NCI-H510A treated with DMSO at 0.1 percent for 48 hours (cell line): ENCODE measurements at regions not wholly inside any gene's neighbourhood (a gene's known extent, or its start where the extent isn't known, plus 50 kb on each side); places are given as distances from the start of the nearest gene placed in this dataset.
"Not testable (repeated sequence)": the region's sequence is repeated elsewhere in the genome, so short reads cannot be mapped to it uniquely, and the experiment has no call there.

Experiments used
- DNase-seq: peaks from one replicate; lab custom pipeline; 2025; lab: John Stamatoyannopoulos, UW

DNA sequence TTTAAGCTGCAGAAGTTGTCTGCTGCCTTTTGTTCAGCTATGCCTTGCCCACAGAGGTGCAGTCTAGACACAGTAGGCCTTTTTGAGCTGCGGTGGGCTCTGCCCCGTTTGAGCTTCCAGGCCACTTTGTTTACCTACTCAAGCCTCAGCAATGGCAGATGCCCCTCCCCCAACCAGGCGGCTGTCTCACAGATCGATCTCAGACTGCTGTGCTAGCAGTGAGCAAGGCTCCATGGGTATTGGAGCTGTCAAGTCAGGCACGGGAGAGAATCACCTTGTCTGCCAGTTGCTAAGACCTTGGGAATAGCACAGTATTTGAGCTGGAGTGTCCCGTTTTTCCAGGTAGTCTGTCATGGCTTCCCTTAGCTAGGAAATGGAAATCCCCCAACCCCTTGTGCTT is 587.8 kb upstream of the CLINT1 start:
- not testable (repeated sequence) for DNase-seq

DNA sequence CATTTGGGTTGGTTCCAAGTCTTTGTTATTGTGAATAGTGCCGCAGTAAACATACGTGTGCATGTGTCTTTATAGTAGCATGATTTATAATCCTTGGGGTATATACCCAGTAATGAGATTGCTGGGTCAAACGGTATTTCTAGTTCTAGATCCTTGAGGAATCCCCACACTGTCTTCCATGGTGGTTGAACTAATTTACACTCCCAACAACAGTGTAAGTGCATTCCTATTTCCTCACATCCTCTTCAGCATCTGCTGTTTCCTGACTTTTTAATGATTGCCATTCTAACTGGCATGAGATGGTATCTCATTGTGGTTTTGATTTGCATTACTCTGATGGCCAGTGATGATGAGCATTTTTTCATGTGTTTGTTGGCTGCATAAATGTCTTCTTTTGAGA is 580.3 kb upstream of the CLINT1 start:
- DNase-seq: not testable (repeated sequence)

DNA sequence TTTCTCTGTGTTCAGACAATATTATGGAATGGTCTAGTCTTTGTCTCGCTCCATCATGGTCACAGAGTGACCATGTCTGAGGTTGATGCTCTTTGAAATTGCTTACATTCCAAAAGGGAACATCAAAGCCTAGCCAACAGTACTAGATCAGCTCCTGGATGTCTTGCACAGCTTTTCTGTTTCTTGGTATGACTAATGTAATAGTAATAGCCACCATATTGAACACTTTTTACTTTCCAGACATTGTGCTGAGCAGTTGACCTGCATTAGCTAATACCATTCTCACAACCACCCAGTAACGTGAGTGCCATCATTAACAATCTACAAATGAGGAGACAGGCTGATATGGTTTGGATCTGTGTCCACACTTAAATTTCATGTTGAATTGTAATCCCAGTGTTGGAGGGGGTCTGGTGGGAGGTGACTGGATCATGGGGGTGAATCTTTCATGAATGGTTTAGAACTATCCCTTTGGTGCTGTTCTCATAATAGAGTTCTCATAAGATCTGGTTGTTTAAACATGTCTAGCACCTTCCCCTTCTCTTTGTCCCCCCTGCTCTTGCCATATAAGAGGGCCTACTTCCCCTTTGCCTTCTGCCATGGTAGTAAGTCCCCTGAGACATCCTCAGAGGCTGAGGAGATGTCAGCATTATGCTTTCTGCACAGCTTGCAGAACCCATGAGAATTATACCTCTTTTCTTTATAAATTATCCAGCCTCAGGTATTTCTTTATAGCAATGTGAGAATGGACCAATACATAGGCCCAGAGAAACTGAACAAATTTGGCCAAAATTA is 577.5 kb upstream of the CLINT1 start:
- DNase-seq: no peak

DNA sequence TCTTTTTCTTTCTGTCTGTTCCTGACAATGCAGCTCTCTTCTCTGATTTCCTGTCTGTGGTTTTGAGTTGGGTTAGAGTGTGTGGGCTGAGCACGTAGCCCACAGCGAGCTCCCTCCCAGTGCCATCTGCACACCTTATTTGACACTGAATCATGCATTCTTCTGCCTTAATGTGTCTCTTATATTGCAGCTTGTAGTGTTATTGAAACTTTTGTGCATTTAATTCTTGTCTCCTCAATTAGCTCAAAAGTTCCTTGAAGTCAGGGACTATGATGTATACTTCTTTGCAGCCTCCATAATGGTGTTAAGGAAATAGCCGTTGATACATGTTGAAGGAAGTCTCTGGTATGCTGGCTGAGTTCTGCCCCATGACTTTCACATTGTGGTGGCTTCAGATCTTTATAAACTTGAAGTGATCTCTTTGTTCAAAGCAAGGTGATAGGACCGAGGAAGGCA is 576.2 kb upstream of the CLINT1 start:
- no peak for DNase-seq

DNA sequence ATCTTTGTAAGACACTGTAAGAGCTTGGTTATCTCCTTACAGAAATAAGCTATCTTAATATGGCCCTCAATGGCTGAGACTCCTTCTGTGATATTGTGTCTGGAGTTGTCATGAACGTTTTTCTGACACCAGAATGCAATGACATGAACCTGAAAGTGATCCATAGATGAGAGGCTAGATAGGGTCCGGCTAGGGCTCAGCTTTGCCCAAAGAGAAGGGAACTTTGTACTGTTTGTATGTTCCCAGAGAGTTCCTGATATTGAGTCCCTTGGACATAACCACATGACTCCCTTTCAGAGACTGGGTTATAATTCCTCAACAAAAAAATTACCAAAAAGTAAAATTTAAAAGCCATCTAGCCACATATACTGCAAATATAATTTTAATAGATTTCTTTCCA is 575.8 kb upstream of the CLINT1 start:
- DNase-seq: no peak

DNA sequence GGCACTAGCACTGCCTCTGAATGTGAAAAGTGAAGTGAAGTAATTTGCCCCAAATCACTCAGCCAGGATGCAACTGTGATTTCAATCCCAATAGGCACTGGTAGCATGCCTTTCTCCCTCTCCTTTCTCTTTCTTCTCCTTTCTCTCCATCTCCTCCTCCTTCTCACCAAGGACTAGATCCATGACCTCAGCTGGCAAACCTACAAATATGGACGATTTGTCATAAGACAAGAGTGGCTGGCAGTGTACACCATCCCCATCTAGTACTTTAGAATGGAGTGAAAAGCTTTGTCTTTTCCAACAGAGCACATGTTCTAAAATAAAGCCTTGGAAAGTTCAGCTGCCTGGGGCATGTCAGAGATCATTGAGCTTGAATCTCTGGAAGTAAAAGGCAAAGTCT is 574.7 kb upstream of the CLINT1 start:
- no peak for DNase-seq

DNA sequence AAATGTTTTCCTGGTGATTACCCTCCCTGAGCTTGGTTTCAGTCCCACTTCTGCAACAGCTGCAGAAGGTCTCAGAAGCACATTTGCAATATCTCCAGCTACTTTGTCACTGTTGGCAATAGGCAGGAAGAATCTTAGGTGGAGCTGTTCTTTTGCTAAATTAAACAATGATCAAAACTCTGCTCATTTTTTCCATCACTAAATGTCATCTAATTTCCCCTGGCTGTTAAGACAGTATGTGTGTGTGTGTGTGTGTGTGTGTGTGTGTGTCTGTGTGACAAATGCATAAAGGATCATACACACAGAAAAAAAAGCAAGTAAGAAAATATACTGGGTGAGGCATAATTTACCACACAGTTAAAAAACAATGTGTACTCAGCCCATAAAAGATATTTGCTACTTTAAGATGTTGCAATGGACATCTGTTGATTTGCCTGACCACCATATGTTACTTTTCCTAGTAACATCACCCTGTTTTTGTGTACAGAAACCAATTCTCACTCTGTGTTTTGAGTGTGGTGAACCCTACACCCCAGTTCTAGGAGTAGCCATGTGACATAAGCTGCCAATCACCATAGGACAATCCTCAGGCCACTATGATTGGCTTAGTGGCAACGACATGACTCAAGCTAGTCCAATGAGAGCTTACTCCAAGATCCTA is 572.6 kb upstream of the CLINT1 start:
- no peak for DNase-seq

DNA sequence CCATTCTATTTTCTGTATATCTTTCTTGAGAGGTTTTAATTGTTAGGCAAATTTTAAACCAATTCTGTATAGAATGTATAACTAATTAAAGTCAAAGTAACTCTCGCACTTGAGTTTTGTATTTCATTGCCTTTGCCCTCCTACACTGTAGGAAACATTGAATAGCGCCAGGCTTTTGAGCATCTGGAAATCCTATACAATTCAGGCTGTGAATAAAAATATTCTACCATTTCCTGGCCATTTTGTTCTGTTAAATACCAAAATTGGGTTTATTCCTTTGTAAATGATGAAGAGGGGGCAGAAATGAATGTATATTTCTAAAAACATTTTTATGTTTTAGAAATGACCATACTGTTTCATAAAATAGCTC is 571.8 kb upstream of the CLINT1 start:
- DNase-seq: no peak

DNA sequence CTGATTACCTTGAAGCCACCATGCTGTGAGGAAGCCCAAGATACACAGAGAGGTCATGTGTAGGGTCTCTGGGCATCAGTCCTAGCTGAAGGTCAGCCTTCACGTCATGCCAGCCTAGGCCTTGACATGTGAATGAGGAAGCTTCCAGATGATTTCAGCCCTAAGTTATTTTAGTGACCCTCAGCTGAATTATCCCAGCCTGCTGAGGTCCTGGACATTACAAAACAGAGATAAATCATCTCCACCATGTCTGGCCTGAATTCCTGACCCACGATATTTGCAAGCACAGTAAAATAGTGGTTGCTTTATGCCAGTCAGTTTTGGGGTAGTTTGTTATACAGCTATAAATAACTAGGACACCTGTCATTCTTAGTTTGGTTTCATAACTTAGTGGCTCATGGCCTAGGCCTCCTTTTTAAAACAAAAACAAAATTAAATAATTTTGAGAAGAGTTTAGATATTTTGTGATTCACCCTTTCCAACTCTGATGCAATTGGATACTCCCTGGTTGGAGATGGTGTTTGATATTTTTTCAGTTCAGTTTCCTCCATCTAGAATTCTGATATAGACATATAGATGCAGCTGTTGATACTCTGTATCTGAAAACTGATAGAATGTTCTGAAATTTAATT is 571.3 kb upstream of the CLINT1 start:
- no peak for DNase-seq

DNA sequence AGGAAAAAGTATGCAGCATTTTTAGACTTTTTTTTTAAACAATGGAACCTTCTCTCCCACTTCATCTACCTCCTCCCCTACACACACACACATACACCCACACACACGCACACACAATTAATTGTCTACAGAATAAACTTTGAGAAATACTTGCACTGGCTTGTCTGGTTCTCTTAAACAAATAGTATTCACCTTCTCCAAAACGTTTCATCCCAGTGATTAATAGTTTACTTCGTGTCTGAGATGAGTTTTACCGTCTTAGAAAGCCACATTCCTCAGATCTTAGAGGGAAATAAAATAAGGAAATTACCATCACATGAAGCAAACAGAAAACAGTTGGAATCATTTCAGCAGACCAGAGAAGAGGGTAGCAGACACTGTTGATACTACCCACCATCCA is 570.6 kb upstream of the CLINT1 start:
- no peak for DNase-seq

DNA sequence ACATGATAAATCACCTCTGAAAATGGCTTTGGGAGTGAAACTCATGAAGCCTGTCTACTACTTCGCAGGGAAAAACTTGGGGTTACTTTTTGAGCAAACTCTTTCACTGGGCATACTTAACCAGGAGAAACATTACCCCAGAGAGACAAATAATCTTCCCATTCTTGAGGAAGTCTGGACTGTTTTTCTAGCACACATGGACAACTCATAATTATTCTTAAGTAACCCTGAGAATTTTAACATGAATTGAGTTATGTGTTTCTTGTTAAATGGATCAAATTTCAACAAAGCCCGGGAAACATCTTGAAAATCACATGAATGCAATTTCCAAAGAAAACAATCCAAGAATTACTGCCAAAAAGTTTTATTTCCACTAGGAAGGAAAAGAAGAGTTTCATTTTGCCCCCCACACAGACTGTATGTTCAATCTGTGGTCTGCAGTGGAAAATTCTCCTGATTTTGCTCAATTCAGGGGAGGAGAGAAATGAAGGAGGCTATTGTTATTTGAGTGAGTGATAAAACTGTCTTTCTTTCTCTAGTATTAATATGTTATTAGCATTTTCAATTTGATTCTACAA is 564.8 kb upstream of the CLINT1 start:
- DNase-seq: no peak

DNA sequence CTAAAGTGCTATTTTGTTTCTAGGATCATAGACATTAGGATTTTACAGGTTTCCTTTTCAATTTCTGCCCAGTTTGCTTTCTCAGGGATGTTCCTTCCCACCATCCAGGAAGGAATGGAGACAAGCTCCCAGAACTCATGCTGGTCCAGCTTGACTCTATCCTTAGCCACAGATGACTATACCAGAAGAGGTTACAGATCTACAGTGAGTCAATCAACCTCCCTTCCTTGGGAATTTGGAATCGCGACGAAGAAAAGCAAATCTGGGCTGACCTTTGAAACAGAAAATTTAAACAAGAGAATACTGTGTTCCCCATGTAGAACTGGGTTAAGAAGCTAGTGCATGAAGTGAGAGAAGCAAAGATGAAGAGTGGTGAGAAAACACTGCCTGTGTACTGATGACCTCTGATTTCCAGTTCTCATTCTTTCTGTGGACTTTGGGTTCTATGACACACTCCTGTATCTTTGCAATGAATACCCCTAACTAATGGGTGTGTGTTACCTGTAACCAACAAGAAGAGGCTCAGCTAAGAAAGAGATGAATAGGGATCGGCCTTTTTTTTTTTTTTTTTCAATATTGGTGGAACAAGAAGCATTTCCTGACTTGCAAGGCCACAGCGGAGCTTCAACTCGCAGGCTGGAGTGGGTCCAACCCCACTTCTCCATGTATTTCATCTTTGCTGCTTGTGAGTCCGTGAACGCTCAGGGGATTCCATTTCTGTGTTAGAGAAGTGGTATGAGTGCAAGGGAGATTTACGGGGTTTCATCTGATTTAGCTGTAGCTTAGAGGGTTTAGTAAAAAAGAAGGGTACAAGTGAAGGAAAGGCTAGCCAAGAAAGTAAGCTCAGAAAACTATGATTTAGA is 563.9 kb upstream of the CLINT1 start:
- DNase-seq: no peak

DNA sequence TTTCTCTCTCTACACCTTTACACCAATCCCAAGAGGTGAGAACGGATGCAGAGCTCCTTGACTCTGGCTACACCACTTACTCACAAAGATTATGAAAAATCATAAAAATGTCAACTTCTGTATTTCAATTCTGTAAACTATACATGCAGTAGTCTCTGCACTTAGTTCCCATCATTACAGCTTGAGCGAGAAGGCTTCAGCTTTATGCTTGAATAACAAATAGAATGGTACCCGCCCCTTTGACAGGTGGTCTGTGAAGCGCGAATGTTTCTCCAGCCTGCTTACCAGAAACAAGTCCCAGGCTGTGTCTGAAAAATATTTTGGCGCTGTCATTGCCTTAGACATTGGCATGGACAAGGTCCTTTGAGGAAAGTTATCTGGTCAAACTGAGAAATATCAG is 562.4 kb upstream of the CLINT1 start:
- no peak for DNase-seq

DNA sequence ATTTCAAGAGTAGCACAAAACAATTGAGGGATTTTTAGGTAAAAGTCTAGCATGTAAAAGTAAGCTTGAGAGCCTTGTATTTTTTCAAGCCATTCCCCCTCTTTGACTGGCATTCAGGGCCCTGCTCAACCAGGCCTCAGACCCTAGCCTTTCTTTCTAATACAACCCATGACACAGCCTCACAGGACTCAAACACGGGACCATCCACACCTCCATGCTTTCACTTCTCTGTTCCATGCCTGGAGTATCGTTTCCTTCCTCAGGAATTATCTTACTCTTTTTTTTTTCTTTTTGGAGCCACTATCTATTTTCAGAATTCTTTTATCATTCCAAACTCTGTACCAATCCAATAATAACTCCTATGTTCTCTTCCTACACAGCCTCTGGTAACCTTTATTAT is 560.2 kb upstream of the CLINT1 start:
- no peak for DNase-seq

DNA sequence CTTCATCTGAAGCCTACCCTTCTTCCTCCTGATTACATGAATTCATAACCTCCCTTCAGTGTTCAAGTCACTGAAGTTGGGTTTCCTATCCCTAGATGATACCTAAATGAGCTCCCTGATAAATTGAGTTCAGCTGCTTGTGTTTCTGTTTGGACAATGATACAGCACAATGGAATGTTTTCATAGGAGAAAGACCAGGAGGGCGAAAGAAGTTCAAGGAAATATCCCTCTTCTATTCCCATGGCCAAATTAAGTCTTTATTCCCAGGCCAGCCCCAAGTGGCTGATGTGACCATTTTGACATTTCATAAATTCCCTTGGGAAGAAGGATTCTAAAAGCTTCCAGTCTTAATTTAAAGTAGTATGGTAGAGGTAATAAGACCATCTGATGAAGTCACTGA is 555.8 kb upstream of the CLINT1 start:
- DNase-seq: no peak

DNA sequence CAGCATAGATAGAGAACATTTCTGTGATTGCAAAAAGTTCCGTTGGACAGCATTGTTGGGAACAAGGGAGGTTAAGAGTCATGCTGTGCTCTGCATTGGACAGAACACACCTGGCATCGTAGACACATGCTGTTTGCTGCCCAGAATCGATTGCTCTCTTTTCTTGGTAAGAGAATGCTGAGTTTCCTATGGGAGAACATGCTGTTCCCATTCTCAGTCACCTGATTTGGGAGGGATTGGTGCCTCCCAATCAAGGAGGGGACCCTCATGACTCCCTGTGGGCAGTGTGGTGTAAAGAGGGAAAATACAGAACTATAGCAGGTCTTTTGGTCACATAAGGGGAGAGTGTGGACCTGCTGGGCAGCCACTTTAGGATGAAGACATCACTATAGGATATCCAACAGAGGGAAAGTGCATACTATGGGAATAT is 555.4 kb upstream of the CLINT1 start:
- DNase-seq: no peak

DNA sequence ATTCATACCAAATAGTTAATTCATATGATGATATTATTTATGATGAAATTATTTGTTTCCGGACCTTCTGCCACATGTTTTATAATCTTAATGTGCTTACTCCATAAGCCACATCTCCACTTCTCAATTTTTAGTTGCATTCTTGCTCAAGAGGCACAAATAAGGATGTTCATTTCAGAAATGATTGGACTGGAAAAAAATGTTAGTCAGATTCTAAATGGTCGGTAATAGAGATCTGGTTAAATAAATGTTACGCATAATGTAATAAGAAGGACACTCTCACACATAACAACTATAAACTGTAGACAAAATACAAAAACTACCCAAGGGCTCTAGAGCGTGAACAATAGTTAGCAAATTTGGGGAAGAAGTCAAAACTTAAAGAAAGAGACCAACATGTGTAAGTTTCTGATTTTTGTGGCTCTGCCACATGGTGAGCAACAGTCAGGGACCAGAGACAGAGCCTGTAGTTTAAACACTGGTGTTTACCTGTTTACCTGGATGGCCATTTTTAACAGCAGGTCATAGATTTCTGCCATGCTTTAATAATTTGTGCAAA is 554.3 kb upstream of the CLINT1 start:
- DNase-seq: no peak

DNA sequence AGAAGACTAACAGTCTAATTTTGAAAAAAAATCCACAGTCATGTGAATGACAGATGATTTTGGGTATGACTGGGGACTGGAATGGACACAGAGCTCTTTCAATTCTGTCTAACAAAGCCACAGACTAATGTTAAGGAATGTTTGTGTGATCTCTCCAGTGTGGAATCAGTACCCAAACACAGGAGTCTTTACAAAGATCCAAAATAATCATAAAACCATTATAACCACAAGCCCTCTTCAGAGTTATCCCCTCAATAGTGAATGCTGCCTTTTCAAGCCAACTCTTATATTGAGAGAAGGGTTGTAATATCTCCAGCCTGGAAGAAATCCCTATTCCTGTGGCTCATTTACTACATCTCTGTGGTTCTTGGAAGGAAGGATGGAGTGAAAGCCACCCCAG is 552.0 kb upstream of the CLINT1 start:
- no peak for DNase-seq

DNA sequence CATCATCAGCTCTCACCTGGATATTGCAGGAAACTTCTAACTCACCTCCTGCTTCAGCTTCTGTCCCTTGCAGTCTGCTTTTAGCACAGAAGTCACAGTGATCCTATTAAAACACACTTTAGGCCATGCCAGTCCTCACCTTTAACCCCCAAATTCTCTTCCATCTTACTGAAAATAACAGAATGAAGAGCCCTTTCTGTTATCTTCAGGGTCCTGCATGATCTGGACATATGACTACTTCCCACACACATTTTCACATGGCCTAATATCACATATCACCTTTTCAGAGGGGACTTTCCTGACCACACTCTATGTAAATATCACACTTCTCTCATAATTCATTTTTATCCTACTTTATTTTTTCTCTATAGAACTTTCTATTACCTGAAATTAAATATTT is 550.6 kb upstream of the CLINT1 start:
- no peak for DNase-seq

DNA sequence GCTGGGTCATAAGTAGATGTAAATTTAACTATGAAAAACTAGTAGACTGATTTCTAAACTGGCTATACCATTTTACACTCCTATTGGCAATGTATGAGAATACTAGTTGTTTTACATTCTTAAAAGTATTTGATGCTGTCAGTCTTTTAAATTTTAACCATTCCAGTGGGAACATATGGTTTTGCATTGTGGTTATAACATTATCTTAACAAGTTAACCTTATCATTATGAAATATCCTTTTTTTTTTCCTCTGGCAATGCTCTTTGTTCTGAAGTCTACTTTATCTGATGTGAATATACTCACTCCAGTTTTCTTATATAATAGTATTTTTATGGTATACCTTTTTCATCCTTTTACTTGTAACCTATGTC is 548.9 kb upstream of the CLINT1 start:
- DNase-seq: no peak

DNA sequence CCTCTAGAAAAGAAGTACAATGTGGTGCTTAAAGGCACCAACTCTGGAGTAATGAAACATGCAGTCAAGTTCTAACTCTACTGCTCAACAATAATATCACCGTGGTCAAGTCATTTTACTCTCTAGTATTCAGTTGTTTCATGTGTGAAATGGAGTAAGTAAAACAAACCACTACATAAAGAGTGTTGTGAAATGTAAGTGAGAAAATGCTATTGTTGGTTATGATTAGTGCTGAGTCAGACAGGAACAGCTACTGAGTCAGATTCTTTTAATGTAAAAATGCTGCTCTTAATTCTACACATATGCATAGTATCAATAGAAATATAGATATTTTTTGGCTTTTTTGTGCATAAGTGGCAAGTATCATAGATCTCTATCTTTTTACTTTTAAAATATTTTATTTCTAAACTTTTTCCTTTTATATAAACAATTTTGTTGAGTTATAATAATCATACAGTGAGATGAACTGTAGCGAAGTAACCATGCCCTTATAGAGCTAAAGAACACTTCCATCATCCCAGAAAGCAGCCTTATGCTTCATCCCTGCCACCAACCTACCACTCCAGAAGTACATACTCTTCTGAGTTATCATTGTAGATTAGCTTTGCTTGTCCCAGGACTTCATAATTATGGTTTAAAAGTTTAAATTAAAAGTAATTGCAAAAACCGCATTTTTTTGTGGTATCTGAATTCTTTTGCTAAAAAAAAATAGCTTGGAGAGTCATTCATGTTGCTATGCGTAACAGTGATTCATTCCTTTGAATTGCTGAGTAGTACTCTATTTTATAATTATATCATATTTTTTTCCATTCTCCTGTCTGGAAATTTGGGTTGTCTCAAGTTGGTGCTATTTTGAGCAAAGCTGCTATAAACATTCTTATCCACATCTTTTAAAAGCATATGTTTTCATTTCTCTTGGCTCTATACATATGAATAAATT is 548.2 kb upstream of the CLINT1 start:
- no peak for DNase-seq
